Heart left ventricle (tissue), 13 donors: ENCODE measurements at regions not wholly inside any gene's neighbourhood (a gene's known extent, or its start where the extent isn't known, plus 50 kb on each side); places are given as distances from the start of the nearest gene placed in this dataset.

Experiments used
- POLR2A ChIP-seq, 2 donors: fragments of 450-650 bp; IDR thresholded peaks; one replicate each; pipeline ENCODE4 v1.6.1; 2017; ENCODE audit warnings: antibody characterized with exemption in 2 of 2, mild to moderate bottlenecking in 2 of 2, moderate library complexity in 2 of 2
- TF ChIP-seq, protein P1 (sequence below), 12 donors: fragments of 200-600 bp; sonication (generic) in 4 of 12; IDR thresholded peaks; one replicate each; pipeline versions ENCODE4 v1.5.0 to v1.8.0; 2018 to 2022; ENCODE audit warnings: antibody characterized with exemption in 12 of 12, mild to moderate bottlenecking in 5 of 12
- donor health status: ischemic (EF 13 %, LVEDD 7.1; RV severe dilation, severe dysfunction).
- donor health status: DM: no; HTN: yes; CAD: no.
- donor health status: DM: no; HTN: no; CAD: no.
- donor health status: ischemic (EF 25% LVEDD 6.9; RV normal size, moderate dysfunction).
- donor health status: ischemic (EF 25% LVEDD 5.7; RV mildly dilated, moderate dysfunction).
- donor health status: ischemic (EF 35%, LVEDD 5.7; RV mildly dilated, moderate dysfunction).
- donor health status: nonischemic (EF 11% LVEDD 7.7; RV severe dilation, severe dysfunction).
- donor health status: DM: yes; HTN: yes; CAD: no.
- donor health status: PGD.
- donor health status: ischemic (EF 29% LVEDD 5.4; RV normal size, mild dysfunction).
- donor health status: nonischemic (EF 23%, LVEDD 6.1; RV moderate dilation, normal function).

DNA sequence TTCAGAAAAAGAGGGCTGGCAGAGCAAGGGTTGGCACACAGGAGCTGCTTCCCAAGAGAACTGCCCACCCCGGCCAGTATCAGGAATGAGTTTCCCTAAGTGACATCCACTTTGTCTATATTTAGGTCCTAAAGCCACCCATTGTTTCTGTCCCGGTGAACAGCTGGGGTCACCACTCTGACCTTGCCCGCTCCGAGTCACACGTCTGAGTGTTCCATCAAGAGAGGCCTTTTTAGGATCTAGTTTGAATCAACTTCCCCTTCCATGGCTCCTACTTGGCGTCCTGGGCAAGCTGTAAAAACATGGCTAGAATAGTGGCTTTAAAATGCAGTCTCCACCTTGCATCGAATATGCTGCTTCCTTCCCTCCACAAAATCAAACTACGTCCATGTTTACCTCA lies 109.6 kb upstream of the ARHGEF3 start:
- TF ChIP-seq, protein P1, sequence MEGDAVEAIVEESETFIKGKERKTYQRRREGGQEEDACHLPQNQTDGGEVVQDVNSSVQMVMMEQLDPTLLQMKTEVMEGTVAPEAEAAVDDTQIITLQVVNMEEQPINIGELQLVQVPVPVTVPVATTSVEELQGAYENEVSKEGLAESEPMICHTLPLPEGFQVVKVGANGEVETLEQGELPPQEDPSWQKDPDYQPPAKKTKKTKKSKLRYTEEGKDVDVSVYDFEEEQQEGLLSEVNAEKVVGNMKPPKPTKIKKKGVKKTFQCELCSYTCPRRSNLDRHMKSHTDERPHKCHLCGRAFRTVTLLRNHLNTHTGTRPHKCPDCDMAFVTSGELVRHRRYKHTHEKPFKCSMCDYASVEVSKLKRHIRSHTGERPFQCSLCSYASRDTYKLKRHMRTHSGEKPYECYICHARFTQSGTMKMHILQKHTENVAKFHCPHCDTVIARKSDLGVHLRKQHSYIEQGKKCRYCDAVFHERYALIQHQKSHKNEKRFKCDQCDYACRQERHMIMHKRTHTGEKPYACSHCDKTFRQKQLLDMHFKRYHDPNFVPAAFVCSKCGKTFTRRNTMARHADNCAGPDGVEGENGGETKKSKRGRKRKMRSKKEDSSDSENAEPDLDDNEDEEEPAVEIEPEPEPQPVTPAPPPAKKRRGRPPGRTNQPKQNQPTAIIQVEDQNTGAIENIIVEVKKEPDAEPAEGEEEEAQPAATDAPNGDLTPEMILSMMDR (IDR thresholded peaks at IDR 0.05) = no peak
- no peak for TF ChIP-seq POLR2A (IDR thresholded peaks at IDR 0.05)
